ENCODE measurements at regions not wholly inside any gene's neighbourhood (a gene's known extent, or its start where the extent isn't known, plus 50 kb on each side); places are given as distances from the start of the nearest gene placed in this dataset.

GRCh38 chr2:39504790-39505335, 67.8 kb upstream of the MAP4K3 start:
- H3K4me3 ChIP-seq (ENCODE audit: low read depth, low read length), result no peak overlapping the region
- no peak for TF ChIP-seq CTCF (IDR thresholded peaks at IDR 0.05; ENCODE audit: low read depth, low read length)
- DNase-seq (ENCODE audit: low read depth, low spot score), result no peak
- in situ Hi-C loops (cut with HindIII; ENCODE audit: low sequenced_read_pairs), result no loop called here

GRCh38 chr2:39506215-39506614, 69.1 kb upstream of the MAP4K3 start:
- in situ Hi-C loops (cut with HindIII; ENCODE audit: low sequenced_read_pairs), result no loop called here
- DNase-seq (ENCODE audit: low read depth, low spot score), result no peak
- no peak for TF ChIP-seq CTCF (IDR thresholded peaks at IDR 0.05; ENCODE audit: low read depth, low read length)
- no peak overlapping the region for H3K4me3 ChIP-seq (ENCODE audit: low read depth, low read length)

GRCh38 chr2:39508198-39508597, 71.1 kb upstream of the MAP4K3 start:
- TF ChIP-seq CTCF (IDR thresholded peaks at IDR 0.05; ENCODE audit: low read depth, low read length), result no peak
- DNase-seq (ENCODE audit: low read depth, low spot score), result peak; percentile 66
- in situ Hi-C loops (cut with HindIII; ENCODE audit: low sequenced_read_pairs), result no loop called here
- no peak overlapping the region for H3K4me3 ChIP-seq (ENCODE audit: low read depth, low read length)

GRCh38 chr2:39510140-39510539, 73.1 kb upstream of the MAP4K3 start:
- TF ChIP-seq CTCF (IDR thresholded peaks at IDR 0.05; ENCODE audit: low read depth, low read length), result no peak
- in situ Hi-C loops (cut with HindIII; ENCODE audit: low sequenced_read_pairs), result no loop called here
- H3K4me3 ChIP-seq (ENCODE audit: low read depth, low read length), result no peak overlapping the region
- no peak for DNase-seq (ENCODE audit: low read depth, low spot score)

- no peak for TF ChIP-seq CTCF (IDR thresholded peaks at IDR 0.05; ENCODE audit: low read depth, low read length)
- no peak overlapping the region for H3K4me3 ChIP-seq (ENCODE audit: low read depth, low read length)
- no peak for DNase-seq (ENCODE audit: low read depth, low spot score)
- in situ Hi-C loops (cut with HindIII; ENCODE audit: low sequenced_read_pairs), result no loop called here
These were observed 74.1 kb upstream of the MAP4K3 start for GRCh38 chr2:39511219-39511604.

- no peak overlapping the region for H3K4me3 ChIP-seq (ENCODE audit: low read depth, low read length)
- no peak for DNase-seq (ENCODE audit: low read depth, low spot score)
These were observed 74.7 kb upstream of the MAP4K3 start for GRCh38 chr2:39511605-39512433.

More at GRCh38 chr2:39511605-39512433, 74.7 kb upstream of the MAP4K3 start:
- in situ Hi-C loops (cut with HindIII; ENCODE audit: low sequenced_read_pairs), result no loop called here
- no peak for TF ChIP-seq CTCF (IDR thresholded peaks at IDR 0.05; ENCODE audit: low read depth, low read length)
